ENCODE measurements at regions not wholly inside any gene's neighbourhood (a gene's known extent, or its start where the extent isn't known, plus 50 kb on each side); places are given as distances from the start of the nearest gene placed in this dataset.

GRCh38 chr16:86949630-86950029 is 367.6 kb downstream of the C16orf95 start:
- H3K4me3 Mint-ChIP-seq (ENCODE audit: unreplicated experiment): no peak overlapping the region
- DNase-seq (ENCODE audit: low spot score): no peak
- no peak overlapping the region for H3K27ac Mint-ChIP-seq (ENCODE audit: unreplicated experiment)
- H3K9me3 Mint-ChIP-seq (ENCODE audit: low read depth): no peaks in the 10 kb centered on the region
- peaks cover 48% of the 10 kb centered on the region for H3K4me1 Mint-ChIP-seq (ENCODE audit: low read depth)
- no peaks in the 10 kb centered on the region for H3K27me3 Mint-ChIP-seq (ENCODE audit: low read depth)
- H3K36me3 Mint-ChIP-seq (ENCODE audit: low read depth): no peaks in the 10 kb centered on the region
- TF ChIP-seq, protein P1, sequence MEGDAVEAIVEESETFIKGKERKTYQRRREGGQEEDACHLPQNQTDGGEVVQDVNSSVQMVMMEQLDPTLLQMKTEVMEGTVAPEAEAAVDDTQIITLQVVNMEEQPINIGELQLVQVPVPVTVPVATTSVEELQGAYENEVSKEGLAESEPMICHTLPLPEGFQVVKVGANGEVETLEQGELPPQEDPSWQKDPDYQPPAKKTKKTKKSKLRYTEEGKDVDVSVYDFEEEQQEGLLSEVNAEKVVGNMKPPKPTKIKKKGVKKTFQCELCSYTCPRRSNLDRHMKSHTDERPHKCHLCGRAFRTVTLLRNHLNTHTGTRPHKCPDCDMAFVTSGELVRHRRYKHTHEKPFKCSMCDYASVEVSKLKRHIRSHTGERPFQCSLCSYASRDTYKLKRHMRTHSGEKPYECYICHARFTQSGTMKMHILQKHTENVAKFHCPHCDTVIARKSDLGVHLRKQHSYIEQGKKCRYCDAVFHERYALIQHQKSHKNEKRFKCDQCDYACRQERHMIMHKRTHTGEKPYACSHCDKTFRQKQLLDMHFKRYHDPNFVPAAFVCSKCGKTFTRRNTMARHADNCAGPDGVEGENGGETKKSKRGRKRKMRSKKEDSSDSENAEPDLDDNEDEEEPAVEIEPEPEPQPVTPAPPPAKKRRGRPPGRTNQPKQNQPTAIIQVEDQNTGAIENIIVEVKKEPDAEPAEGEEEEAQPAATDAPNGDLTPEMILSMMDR (IDR thresholded peaks at IDR 0.05): no peak

DNA sequence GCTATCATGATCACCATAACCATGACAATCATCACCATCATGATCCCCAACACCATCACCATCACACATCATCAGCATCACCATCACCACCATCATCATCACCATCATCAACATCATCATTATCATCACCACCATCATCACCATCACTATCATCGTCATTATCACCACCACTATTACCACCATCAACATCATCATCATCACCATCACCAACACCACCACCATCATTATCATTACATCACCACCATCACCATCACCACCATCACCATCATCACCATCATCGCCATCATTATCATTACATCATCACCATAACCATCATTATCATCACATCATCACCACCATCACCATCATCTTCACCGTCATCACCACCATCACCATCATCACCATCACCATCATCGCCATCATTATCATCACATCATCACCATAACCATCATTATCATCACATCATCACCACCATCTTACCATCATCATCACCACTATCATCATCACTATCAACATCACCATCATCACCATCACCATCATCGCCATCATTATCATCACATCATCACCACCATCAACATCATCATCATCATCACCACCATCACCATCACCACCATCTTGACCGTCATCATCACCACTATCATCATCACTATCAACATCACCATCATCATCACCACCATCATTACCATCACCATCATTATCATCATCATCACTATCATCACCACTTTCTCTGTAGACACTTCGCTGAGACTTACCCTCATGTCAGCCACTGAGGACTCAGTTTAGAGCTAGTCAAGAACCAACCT is 366.0 kb downstream of the C16orf95 start:
- TF ChIP-seq, protein P1 (IDR thresholded peaks at IDR 0.05): no peak
- no peaks in the 10 kb centered on the region for H3K27me3 Mint-ChIP-seq (ENCODE audit: low read depth)
- DNase-seq (ENCODE audit: low spot score): no peak
- H3K27ac Mint-ChIP-seq (ENCODE audit: unreplicated experiment): no peak overlapping the region
- H3K4me3 Mint-ChIP-seq (ENCODE audit: unreplicated experiment): no peak overlapping the region
- no peaks in the 10 kb centered on the region for H3K36me3 Mint-ChIP-seq (ENCODE audit: low read depth)
- H3K9me3 Mint-ChIP-seq (ENCODE audit: low read depth): no peaks in the 10 kb centered on the region
- peaks cover 33% of the 10 kb centered on the region for H3K4me1 Mint-ChIP-seq (ENCODE audit: low read depth)

DNA sequence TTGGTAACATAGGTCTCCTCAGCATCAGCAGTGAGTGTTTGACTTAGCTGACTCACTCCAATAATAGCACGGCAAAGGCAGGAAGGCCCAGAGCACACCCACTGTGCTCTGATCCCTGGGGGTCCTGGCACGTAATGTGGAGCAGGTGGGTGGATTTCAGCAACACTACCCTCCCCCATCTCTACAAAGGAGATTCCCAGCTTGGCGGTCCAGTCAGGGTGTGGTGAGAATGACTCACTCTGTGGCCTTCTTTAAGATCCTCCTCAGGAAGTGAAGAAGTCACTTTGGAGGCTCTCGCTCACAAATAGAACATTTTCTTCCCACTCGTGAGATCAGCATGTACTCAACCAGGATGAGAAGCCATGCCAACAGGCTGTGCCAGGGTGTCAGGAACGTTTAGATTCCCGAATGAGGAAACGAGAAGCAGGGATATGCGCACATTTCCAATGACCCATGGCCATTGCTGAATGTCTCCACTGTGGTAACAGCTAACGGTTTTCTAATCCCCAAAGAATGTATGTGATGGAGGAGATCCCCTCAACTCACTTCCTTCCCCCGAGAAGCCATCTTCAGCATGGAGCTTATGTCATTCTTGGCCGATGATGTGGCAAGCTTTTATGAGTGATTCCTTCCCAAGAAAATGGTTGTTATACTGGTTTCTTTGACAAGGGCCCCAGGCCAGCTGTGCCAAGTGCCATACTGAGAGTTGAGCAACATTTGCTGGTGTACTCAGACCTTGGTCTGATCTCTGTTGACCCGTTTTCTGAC is 365.2 kb downstream of the C16orf95 start:
- DNase-seq (ENCODE audit: low spot score): no peak
- no peak overlapping the region for H3K4me3 Mint-ChIP-seq (ENCODE audit: unreplicated experiment)

DNA sequence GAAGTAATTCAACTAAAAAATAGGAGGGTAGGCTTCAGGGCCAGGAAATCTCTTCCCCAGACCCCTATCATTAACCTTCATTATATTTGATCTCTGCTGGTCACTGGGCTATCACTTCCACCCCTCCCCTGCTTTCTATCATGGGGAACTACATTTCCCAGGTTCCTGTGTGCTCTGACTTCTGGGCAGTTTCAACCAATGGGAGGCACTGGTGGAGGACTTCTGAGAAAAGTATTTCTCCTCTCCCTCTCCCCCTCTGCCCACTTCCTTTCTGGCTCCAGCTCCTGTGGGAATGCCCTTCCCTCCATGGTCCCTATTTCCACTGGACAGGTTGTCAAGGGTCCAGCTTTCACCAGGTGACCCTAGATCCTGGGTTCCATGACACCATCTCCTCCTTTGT is 364.4 kb downstream of the C16orf95 start:
- TF ChIP-seq, protein P1 (IDR thresholded peaks at IDR 0.05): no peak
- H3K27ac Mint-ChIP-seq (ENCODE audit: unreplicated experiment): no peak overlapping the region
- DNase-seq (ENCODE audit: low spot score): no peak
- peaks cover 19% of the 10 kb centered on the region for H3K4me1 Mint-ChIP-seq (ENCODE audit: low read depth)
- H3K4me3 Mint-ChIP-seq (ENCODE audit: unreplicated experiment): no peak overlapping the region
- no peaks in the 10 kb centered on the region for H3K9me3 Mint-ChIP-seq (ENCODE audit: low read depth)
- no peaks in the 10 kb centered on the region for H3K27me3 Mint-ChIP-seq (ENCODE audit: low read depth)
- H3K36me3 Mint-ChIP-seq (ENCODE audit: low read depth): no peaks in the 10 kb centered on the region

More for the DNA sequence above, 365.2 kb downstream of the C16orf95 start:
- Mint-ChIP-seq H3K9me3 (ENCODE audit: low read depth) (no peaks in the 10 kb centered on the region), H3K36me3 (ENCODE audit: low read depth) (no peaks in the 10 kb centered on the region), H3K27ac (ENCODE audit: unreplicated experiment) (no peak overlapping the region), H3K27me3 (ENCODE audit: low read depth) (no peaks in the 10 kb centered on the region), H3K4me1 (ENCODE audit: low read depth) (peaks cover 25% of the 10 kb centered on the region)
- TF ChIP-seq, protein P1 (IDR thresholded peaks at IDR 0.05): no peak

DNA sequence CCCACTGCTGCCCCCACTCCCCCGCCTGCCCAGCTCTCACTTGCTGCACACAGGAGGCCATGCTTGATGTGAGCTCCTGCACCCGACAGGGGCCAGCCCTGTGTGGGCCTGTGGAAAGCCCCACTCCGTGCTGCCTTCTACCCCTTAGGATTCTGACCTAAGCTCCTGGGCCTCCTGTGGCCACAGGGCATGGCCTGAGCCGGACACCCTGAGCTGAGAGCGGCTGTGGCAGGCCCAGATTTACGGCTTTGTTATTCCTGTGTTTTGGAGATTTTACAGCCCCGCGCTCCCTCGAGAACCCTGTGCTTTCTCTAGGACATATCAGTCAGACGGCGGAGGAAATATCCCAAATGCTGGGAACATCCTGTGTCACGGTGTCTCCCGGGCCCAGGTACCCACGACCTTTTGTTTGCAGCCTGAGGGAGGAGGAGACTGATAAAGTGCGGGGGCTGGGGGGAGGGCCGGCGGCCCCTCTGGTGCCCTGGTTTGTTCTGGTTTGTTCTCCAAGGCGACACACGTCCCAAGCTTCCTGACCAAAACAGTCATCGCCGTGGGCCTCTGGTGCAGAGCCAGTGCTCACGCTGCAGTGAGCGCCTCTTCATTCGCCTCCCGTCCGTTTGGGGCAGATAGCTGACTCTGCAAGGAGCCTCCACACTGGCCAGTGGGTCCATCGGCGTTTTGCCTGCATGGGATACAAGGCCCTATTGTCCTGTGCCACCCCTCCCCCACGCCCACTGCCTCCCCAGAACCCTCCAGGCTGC is 363.4 kb downstream of the C16orf95 start:
- H3K27ac Mint-ChIP-seq (ENCODE audit: unreplicated experiment): no peak overlapping the region
- DNase-seq (ENCODE audit: low spot score): peak; percentile 85
- no peaks in the 10 kb centered on the region for H3K9me3 Mint-ChIP-seq (ENCODE audit: low read depth)
- no peaks in the 10 kb centered on the region for H3K27me3 Mint-ChIP-seq (ENCODE audit: low read depth)
- H3K4me1 Mint-ChIP-seq (ENCODE audit: low read depth): peaks cover 13% of the 10 kb centered on the region
- H3K36me3 Mint-ChIP-seq (ENCODE audit: low read depth): no peaks in the 10 kb centered on the region
- TF ChIP-seq, protein P1 (IDR thresholded peaks at IDR 0.05): no peak
- no peak overlapping the region for H3K4me3 Mint-ChIP-seq (ENCODE audit: unreplicated experiment)
